NCI-H2227 (cell line): ENCODE measurements at regions not wholly inside any gene's neighbourhood (a gene's known extent, or its start where the extent isn't known, plus 50 kb on each side); places are given as distances from the start of the nearest gene placed in this dataset.

Experiments
- DNase-seq: peaks from one replicate; lab custom pipeline; 2025; ENCODE audit not compliant: unreplicated experiment; lab: John Stamatoyannopoulos, UW

DNA sequence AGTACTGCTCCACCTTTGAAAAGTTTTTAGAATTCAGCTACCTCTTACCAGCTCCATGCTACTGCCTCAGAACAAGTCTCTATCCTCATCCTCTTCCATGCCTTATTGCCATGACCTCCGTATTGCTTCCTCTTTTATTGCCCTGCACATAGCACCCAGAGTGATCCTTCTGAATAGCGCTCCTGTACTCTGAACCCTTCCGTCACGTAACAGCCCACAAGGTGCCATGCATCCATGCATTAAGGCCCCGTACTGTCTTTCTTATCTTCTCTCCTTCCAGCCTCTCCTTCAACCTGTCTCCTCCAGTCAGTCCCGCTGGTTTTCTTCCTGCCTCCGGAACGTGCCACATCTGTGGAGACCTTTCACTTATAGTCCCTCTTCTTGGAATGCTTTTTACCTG lies 273.3 kb upstream of the SEMA6A start:
- DNase-seq = no peak

DNA sequence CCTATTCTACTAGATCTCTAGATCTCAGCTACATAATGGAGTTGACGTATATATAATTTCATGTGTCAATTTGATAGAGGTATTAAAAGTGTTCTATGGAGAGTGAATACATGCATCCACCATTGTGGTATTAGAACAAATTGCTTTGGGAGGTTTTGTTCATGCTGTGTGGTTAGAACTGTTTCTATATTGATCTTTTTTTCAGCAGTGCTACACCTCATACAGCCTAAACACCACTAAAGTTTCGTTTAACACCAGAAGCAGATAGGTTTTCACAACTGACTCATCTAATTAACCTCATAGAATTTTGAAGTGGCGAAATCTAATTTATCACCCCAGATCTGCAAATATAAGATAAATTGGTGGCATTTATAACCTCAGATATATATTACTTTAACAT lies 269.4 kb upstream of the SEMA6A start:
- DNase-seq = no peak

DNA sequence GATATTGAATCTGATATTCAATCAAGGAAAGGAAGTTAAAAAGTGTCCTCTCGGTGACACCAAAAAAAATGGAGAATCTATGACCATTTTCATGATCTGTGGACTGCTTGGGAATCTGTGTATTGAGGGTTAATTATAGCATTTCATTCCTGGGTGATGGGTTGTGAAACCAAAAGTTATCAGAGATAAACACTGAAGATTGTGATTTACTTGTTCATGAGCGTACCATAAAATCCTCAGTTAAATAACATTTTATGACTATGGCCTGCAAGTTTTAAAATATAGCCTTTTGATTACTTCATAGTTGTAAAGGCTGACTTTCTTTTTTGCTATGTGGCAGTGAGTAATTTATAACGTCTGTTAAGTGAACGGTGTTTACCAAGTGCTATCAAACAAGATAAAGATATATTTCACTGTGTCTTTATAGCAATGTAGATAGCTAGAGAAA lies 267.9 kb upstream of the SEMA6A start:
- DNase-seq = no peak

DNA sequence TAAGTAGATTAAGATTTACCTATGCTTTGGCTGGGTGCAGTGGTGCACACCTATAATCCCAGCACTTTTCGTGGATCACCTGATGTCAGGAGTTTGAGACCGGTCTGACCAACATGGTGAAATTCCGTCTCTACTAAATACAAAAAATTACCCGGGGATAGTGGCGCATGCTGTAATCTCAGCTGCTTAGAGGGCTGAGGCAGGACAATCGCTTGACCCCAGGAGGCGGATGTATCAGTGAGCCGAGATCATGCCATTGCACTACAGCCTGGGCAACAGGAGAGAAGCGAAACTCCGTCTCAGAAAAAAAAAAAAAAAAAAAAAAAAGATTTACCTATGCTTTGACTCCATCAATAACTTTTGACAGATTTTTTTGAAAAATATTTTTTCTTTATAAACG lies 267.1 kb upstream of the SEMA6A start:
- DNase-seq = no peak

DNA sequence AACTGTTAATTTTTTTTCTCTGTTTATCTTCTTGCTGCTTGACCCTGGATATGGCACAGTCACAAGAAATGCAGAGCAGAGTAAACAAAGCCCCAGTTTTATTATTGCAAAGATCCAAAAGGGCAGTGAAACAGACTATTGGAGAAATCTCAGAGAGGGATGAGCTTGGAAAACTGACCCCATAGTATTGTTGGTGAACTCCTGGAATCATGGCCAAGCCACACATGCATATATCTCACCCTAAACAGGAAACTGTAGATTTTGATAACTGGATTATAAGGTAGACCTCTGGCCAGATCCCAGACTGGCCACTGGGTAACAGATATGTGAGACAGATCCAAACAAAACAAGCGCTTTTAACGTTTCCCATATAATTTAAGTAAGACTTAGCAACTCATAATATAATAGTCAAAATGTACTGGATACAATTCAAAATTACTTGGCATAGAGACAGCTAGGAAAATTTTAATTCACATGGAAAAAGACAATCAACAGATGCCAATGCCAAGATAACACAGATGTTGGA lies 263.5 kb upstream of the SEMA6A start:
- no peak for DNase-seq

DNA sequence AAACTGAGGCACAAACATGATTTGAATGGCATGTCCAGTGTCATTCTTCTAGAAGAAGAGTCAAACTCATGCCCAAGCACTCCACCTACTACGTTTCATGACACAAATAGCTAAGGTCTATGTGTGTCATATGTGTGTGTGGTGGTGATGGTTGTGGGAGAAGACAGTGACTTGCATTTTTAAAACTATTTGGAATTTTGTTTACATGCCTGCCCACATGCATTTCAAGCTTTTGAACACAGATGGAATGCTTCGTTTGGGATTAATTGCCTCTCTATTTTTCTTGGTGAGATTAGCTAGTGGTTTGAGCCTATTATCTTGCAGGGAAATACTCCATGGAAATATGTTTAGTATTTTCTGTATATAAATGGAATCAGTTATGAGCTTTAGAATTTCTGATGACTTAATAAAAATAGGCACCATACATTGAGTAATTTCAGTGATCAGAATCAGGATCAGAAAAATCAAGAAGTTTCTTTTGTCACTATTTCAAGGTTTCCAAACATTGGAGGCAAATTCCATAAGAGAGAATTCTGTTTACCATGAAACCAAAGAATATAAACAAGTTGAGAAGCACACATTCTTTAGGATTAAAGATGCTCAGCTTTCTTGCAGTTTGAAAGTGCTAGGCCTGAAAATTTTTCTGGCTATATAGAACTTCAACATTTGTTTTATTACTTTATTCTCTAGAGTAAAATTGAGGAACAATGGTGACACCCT lies 260.3 kb upstream of the SEMA6A start:
- no peak for DNase-seq

DNA sequence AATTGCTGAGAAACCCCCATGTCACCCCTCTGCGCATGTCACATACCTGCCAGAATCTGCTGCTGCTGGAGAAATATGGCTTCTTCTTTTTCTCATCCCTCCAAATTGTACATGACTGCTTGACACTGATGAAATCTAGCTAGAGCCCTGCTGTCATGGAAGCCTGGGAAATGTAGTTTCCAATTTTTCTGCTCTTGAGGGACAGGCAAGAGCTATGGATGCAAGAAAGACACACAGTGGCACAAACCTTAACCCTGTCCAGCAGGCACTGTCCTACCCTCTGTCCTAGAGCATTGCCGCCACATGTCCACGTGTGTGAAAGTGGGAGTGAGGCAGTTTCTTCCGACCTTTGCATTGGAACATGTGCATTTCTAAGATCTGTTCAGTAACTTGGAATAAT lies 255.5 kb upstream of the SEMA6A start:
- peak; percentile 1 for DNase-seq

DNA sequence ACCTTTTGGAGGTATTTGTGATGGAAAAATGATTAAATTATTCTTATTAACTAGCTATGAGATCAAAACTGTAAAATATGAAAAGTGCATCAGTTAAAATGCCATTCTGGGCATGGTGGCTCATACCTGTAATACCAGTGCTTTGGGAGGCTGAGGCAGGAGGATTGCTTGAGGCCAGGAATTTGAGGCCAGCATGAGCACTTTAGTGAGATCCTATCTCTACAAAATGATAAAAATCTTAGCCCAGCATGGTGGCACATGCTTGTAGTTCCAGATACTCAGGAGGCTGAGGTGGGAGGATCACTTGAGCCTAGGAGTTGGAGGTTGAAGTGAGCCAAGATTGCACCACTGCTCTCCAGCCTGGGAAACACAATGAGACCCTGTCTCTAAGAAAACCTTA lies 252.5 kb upstream of the SEMA6A start:
- DNase-seq = no peak

DNA sequence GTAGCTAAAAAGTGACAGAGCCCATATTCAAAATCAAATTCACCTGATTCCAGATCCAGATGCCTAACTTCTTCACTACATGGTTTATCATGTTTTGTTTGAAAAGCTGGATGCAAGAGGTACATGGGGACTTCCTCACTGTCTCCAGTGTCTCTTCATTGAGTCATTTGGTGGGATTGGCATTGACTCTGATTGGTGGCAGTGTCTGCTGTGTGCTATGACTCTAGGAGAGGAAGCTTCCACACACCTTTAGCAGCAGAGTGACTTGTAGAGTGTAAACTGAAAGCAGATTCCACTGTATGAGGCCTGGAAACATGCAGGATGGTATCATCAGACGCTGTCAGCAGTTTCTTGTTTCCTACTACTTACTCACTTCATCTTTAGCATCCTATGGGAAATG lies 250.9 kb upstream of the SEMA6A start:
- no peak for DNase-seq

DNA sequence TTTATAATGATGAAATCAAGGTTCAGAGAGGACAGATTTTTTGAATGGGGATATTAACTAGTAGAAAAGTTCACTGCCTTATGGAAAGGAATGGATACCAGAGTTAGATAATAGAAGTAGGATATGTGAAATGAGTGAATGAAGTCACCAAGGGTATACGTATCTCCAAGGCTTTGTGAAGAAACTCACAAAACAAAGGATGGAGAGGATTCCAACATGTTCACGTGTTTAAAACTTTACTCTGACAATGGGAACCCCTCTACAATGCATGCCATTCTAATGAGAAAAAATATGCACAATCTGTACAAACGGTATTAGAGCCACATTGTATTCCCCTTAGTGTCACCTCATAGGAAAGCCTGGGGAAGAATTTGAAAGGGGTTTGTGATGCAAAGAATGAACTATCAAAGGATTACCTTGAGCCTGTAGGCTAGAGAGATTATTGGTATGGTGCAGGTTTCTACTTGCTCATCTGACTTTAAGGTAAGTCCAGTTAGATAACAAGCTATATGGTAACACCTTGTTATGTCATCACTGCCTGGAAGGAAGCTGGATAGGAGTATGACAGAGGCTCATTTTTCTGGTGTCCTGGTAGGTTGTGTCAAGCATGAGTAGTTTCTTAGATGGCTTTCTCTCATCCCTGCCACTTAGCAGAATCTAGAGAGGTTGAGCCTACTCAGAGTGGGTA lies 250.3 kb upstream of the SEMA6A start:
- no peak for DNase-seq

DNA sequence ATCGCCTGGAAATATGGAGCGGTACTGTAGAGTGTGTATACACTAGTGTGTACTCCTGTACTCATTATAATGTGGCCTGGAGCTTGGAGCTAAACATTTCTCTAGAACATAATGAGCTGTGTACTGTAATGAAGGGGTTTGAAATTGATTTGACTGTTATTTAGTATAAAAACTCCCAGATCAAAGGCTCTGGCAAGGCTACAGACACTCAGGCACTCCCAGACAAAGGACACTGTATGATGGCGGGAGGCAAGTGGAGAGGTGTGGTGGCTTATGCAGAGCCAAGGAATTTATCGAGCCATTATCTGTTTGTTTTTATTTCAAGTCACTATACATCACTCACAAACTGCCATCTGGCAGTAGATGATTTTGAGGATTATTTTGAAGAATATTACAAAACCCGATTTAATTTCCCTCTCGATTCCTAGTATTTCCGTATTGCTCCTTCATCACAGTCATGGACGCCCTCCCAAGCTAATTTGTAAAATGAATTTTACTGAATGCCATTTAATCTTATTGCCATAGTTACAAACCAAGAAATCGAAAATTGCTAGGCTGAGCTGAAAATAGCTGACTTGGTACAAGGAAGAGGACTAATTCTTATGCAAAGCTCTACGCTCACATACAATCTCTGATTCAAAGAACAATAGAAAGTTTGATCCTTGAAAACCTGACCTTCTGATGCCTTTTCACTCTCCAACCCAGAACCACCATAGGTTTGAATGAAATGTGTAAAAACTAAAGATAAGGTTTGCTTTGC lies 240.2 kb upstream of the SEMA6A start:
- DNase-seq = peak; percentile 55

DNA sequence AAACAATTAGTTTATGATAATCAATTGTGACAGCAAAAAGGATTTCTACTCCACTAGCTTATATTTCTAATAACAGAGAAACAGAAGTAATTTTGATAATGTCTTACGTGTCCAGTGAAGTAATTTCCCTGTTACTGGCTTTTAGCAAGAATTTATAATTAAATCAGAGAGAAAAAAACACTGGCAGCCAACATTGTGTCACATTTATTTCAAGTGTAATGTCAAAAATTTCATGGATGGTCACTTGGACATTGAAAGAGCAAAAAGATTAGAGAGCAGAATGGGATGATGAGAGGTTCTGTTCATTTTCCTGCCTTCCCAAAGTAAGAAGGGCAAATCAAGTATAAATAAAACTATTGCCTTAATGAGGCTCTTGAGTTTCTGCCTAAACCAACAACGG lies 239.3 kb upstream of the SEMA6A start:
- no peak for DNase-seq

DNA sequence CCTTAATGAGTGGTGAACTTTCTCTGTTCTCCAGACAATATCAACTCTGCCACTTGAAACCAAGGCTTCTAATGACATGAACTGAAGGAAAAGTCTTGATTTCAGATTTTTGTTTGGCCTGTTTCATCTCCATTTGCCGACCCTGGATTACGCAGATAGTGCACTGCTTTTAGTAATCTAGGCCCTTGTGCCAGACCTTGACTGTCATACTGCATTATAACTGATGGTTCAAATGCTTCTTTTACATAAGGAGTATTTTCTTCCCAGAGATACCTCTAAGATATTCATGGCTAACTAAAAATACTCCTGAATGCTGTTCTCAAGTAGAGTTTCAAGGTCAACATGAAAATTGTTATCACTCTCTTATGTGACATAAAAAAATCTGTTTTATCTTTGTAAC lies 238.7 kb upstream of the SEMA6A start:
- DNase-seq = no peak

DNA sequence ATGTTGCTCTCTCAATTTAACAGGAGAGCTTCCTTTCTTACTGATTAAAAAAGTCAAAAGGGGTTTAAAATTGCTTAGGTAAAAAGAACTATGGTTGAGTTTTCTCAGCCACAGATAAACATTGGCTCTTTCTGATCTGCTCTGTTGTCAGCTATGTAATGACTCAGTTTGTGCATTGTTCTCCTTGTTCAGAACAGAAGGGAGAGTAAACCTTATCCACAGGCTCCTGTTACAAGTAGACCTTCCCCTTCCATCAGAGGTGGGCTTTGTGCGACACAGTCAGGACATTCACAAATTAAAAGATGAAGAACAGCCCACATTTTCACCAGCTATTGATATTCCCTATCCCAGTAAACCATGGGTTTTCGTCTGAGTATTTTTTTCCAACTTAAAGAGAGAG lies 236.3 kb upstream of the SEMA6A start:
- DNase-seq = no peak

DNA sequence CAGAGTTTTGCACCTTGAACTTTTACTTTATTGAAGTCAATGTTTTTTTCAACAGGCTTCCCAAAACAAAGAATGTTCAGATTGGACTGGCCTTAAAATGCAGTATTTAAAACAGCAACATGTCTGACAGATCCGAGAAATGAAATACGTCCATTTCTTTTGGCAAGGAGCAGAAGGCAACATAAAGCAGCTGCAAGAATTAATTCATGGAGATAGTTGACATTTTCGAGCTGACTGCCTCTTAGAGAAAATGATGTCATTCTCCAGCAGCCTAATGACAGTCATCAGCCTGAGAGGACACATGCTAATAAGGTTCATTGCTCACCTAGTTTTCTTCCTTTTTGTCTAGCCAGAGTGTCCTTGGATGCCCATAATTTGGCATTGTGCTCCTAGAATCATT lies 232.2 kb upstream of the SEMA6A start:
- peak; percentile 3 for DNase-seq

DNA sequence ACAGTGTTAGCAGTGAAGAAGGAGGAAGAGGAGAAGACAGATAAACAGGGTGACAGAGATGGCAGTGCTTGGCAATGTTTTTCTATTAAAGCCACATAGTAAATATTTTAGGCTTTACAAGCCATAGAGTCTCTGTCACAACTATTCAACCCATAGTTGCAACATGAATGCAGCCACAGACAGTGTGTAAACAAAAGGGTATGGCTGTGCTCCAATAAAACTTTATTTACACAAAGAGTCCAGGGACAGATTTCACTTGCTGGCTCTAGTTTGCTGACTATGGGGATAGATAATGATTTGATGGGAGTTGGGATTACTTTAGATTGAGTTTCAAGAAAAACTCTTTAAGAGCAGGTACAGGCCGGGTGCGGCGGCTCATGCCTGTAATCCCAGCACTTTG lies 224.8 kb upstream of the SEMA6A start:
- no peak for DNase-seq

DNA sequence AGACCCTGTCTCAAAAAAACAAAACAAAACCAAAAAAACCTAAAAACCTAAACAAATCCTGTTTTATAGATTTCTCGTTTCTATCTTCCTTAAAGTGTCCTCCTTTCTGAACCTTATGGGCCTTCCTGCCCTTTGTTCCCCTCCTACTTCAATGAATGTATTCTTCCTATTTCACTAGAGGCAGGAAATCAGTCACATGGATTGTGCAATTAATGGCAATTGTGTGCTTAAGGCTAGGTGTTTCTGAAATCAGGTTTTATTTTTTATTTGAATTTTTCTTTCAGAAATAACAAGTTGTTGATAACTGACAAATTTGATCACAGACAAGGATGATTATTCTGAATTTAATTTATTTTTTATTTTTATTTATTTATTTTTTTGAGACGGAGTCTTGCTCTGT lies 220.6 kb upstream of the SEMA6A start:
- no peak for DNase-seq

DNA sequence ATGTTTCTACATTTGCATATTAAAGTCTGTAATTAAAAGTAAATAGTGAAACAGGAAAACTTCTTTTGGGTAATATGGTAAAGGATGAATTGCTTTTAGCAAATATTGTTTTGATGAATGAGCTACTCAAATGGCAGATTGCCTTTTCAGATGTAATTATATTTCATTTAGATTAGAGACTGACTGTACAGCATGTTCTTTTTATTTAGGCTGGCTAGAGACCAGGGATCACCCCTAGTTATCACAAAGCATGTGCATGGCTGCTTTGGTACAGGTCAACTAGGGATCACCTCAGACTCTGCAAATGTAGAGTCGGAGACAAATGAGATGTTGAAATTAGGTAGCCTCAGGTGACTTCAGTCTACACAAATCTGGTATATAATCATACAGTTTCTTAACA lies 214.9 kb upstream of the SEMA6A start:
- DNase-seq = no peak

DNA sequence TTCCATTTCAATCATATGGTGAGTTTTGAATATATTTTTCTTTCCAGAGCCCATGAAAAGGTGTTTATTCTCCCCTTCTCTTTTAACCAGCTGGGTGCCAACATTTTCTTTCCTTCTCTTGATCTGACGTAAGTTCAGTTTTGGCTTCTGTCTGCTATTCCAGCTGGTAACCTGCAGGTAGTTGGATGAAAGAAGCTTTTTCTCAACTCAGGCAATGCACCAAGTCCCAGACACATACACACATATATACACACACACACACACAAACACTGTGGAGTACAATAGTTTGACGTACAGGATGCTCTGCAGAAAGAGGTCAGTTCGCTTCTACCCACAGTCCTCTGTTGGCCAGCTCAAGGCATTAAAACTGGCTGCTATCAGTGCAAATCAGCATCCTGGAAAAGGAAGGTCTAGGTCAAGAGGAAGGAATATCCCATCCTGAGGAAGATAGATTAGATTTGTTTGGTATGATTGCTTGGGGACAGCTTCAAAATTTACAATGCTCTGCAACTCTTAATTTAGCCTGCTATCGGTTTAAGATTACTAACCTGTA lies 214.3 kb upstream of the SEMA6A start:
- DNase-seq = no peak

DNA sequence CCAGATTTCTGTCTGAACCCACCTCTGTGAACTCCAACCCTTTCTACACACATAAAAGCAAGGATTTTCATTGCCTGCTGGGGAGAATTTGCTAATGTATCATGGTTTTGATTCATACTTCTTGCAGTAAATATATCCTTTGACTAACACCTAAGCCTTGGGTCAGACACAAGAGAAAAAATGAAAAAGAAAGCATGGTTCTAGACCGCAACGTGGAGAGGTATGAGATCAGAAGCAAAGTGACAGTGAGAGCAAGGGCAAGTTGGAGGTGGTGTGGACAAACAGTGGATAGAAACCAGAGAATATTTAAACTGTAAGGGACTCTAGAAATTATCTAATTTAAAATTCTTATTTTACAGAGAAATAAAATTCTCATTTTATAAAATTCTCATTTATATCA lies 212.9 kb upstream of the SEMA6A start:
- DNase-seq = no peak

DNA sequence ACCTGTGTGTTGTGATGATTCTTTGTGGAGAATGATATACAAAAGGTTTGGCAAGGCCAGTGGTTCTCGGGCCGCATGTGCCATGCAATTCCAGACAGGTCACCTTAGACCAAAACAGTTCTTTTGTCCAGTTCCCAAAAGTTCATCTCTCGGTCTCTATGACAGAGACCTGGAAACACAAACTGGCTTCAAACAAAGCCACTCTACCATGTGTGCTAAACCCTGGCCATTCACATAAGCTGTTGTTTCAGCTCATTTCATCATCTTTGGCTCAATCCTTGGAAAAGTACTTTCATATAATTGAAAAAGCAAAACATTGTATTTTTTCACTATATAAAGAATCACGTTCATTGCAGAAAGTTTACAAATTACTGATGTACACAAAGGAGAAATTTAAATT lies 210.5 kb upstream of the SEMA6A start:
- DNase-seq = no peak

DNA sequence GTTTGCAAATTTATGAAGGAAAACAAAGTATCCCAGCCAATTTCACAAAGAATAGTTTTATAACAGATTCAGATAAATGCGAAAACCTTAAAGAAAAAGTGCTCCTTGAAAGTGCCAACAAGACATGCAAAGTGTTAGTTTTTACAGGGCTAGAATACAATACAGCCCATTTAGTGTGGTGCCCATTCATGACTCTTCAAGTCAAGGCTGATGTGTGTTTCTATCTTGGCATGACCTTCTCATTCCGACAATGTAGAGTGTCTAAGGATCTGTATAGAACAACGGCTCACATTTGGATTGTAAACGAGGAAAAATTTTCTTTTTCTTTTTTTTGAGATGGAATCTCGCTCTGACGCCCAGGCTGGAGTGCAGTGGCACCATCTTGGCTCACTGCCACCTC lies 205.2 kb upstream of the SEMA6A start:
- DNase-seq = no peak
